T-cell (primary cell): ENCODE measurements at regions not wholly inside any gene's neighbourhood (a gene's known extent, or its start where the extent isn't known, plus 50 kb on each side); places are given as distances from the start of the nearest gene placed in this dataset.
A peak's percentile ranks its signal among the peaks of the same experiment; 100 is the strongest.
"Not testable (repeated sequence)": the region's sequence is repeated elsewhere in the genome, so short reads cannot be mapped to it uniquely, and the experiment has no call there.

ENCODE experiments used
- ATAC-seq, 4 experiments: fragments of 200-7000 bp in 3 of 4; fragments of 150-1000 bp in 1 of 4; cut with Tn5 transposase; replicated peaks in 1 of 4; 1 replicate in 3 of 4; 2 replicates in 1 of 4; pipeline ENCODE4 v1.10.0; 2021; ENCODE audit warnings: moderate library complexity in 3 of 4, mild to moderate bottlenecking in 2 of 4, moderate number of reproducible peaks in 1 of 4
- CTCF ChIA-PET, 2 donors: fragments of 300-600 bp; sonication (Branson Sonifier 250); formaldehyde crosslinking; loops; one replicate each; lab custom pipeline; 2022; ENCODE audit warnings: antibody characterized with exemption in 2 of 2; lab: Charles Lee
- POLR2A ChIA-PET, 2 donors: fragments of 300-600 bp; sonication (Branson Sonifier 250); formaldehyde crosslinking; loops; one replicate each; lab custom pipeline; 2022; ENCODE audit warnings: antibody characterized with exemption in 2 of 2; lab: Charles Lee
- DNase-seq, 35 experiments: peaks; one replicate each; pipeline versions ENCODE4 v3.0.0 to v3.0.0-alpha.2; 2013 to 2023
- H3K27ac ChIP-seq: one replicate; pipeline ENCODE4 v1.5.1; 2013; ENCODE audit warnings: low read length
- H3K27me3 ChIP-seq, 2 experiments: replicated peaks in 1 of 2; 1 replicate in 1 of 2; 2 replicates in 1 of 2; pipeline versions ENCODE4 v1.6.1 to v1.7.0; 2013; ENCODE audit warnings: low read length in 1 of 2, mixed read lengths in 1 of 2; ENCODE audit not compliant: control insufficient read depth in 2 of 2, insufficient read depth in 2 of 2; ENCODE audit errors: extremely low read depth in 1 of 2
- H3K36me3 ChIP-seq, 2 donors: 1 replicate in 1 of 2; 2 replicates in 1 of 2; pipeline versions ENCODE4 v1.6.1 to v1.7.0; 2013; ENCODE audit warnings: low read length in 1 of 2; ENCODE audit not compliant: control insufficient read depth in 2 of 2, insufficient read depth in 1 of 2; ENCODE audit errors: extremely low read depth in 1 of 2
- H3K4me1 ChIP-seq, 2 experiments: 1 replicate in 1 of 2; 2 replicates in 1 of 2; pipeline versions ENCODE4 v1.6.1 to v1.7.0; 2013; ENCODE audit warnings: low read length in 2 of 2, mixed read lengths in 1 of 2; ENCODE audit not compliant: insufficient read depth in 2 of 2, control insufficient read depth in 1 of 2; ENCODE audit errors: extremely low read depth in 1 of 2
- H3K4me3 ChIP-seq, 2 donors: 1 replicate in 1 of 2; 2 replicates in 1 of 2; pipeline versions ENCODE4 v1.5.1 to v1.7.0; 2013; ENCODE audit warnings: mild to moderate bottlenecking in 2 of 2, low read length in 1 of 2, moderate library complexity in 1 of 2; ENCODE audit not compliant: control insufficient read depth in 1 of 2; ENCODE audit errors: extremely low read depth in 1 of 2
- H3K9me3 ChIP-seq: 2 replicates; pipeline ENCODE4 v1.7.0; 2013
- H3K27ac Mint-ChIP-seq, 2 donors: one replicate each; pipeline ENCODE4 v1.8.0; 2020 to 2021; ENCODE audit warnings: mild to moderate bottlenecking in 2 of 2, mixed read lengths in 2 of 2
- H3K27me3 Mint-ChIP-seq, 2 donors: one replicate each; pipeline ENCODE4 v1.8.0; 2021 to 2022; ENCODE audit warnings: mixed read lengths in 2 of 2
- H3K36me3 Mint-ChIP-seq: one replicate; pipeline ENCODE4 v1.8.0; 2021; ENCODE audit warnings: mixed read lengths
- H3K4me1 Mint-ChIP-seq, 3 donors: one replicate each; pipeline ENCODE4 v1.8.0; 2020 to 2022; ENCODE audit warnings: mixed read lengths in 3 of 3, mild to moderate bottlenecking in 1 of 3
- H3K4me3 Mint-ChIP-seq, 3 donors: one replicate each; pipeline ENCODE4 v1.8.0; 2020 to 2022; ENCODE audit warnings: mild to moderate bottlenecking in 3 of 3, mixed read lengths in 3 of 3, moderate library complexity in 3 of 3
- H3K9me3 Mint-ChIP-seq, 3 donors: one replicate each; pipeline ENCODE4 v1.8.0; 2020 to 2022; ENCODE audit warnings: mixed read lengths in 3 of 3
- WGBS: methylation state at CpG from one replicate; pipeline ENCODE4 v1.1.5; 2013; ENCODE audit warnings: missing lambda C conversion rate; ENCODE audit not compliant: insufficient coverage; 5-methylcytosine and 5-hydroxymethylcytosine counted together

- H3K27ac Mint-ChIP-seq, H3K36me3 ChIP-seq, H3K4me3 ChIP-seq, CTCF ChIA-PET, H3K27me3 ChIP-seq, DNase-seq, H3K36me3 Mint-ChIP-seq, H3K27ac ChIP-seq, H3K4me3 Mint-ChIP-seq, H3K9me3 Mint-ChIP-seq, H3K4me1 ChIP-seq, H3K9me3 ChIP-seq, H3K4me1 Mint-ChIP-seq, ATAC-seq, H3K27me3 Mint-ChIP-seq: not testable (repeated sequence)
- 83% methylated on average over 3 of the region's 11 CpGs for WGBS
- POLR2A ChIA-PET = interaction anchor here in 1 of 2 donors (0.7 kb wide), 1 partner anchor 331 kb away, joined by 3 read pairs; no protein-coding TSS in a partner anchor
These were observed 136.9 kb upstream of the OSBPL11 start for GRCh38 chr3:125732151-125732550.

DNA sequence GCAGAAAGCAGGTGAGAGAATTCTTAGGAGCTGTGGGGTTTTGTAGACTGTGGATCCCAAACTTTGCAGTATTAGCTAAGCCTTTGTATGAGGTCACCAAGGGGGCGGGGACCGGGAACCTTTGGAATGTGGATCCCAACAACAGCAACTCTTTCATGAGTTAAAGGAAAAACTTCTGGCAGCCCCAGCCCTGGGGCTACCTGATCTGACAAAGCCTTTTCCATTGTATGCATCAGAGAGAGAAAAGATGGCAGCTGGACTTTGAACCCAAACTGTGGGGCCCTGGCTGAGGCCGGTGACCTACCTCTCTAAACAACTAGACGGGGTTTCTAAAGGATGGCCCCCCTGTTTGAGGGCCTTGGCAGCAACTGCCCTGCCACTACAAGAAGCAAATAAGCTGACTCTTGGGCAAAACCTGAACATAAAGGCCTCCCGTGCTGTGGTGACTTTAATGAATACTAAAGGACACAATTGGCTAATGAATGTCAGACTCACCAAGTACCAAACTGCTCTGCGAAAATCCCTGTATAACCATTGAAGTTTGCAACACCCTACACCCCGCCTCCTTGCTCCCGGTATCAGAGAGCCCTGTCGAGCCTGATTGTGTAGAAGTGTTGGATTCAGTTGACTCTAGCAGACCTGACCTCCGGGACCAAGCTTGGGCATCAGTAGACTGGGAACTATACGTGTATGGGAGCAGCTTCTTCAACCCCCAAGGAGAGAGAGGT is 146.9 kb upstream of the OSBPL11 start:
- H3K27ac Mint-ChIP-seq, ATAC-seq, H3K27me3 ChIP-seq, H3K36me3 Mint-ChIP-seq, H3K9me3 Mint-ChIP-seq, H3K4me3 Mint-ChIP-seq, H3K27me3 Mint-ChIP-seq, H3K4me1 Mint-ChIP-seq, H3K36me3 ChIP-seq, POLR2A ChIA-PET, H3K9me3 ChIP-seq, H3K27ac ChIP-seq, DNase-seq, H3K4me1 ChIP-seq, H3K4me3 ChIP-seq, CTCF ChIA-PET: not testable (repeated sequence)
- whole genome bisulfite sequencing = 85% methylated on average over 2 of the region's 11 CpGs

- no CpG with 5 or more reads among the region's 3 CpGs for WGBS
- H3K27me3 Mint-ChIP-seq = peaks cover 0 to 10% of the 10 kb centered on the region in 2 donors
- H3K9me3 Mint-ChIP-seq, H3K27ac Mint-ChIP-seq, H3K4me1 ChIP-seq, H3K4me1 Mint-ChIP-seq, ATAC-seq, H3K4me3 Mint-ChIP-seq, POLR2A ChIA-PET, H3K27me3 ChIP-seq, H3K27ac ChIP-seq, H3K9me3 ChIP-seq, H3K36me3 ChIP-seq, H3K36me3 Mint-ChIP-seq, CTCF ChIA-PET, H3K4me3 ChIP-seq: not testable (repeated sequence)
- peak in 9 of 35 experiments; percentile 3 to 55 (median 16) for DNase-seq
These were observed 147.5 kb upstream of the OSBPL11 start for GRCh38 chr3:125742845-125743244.

DNA sequence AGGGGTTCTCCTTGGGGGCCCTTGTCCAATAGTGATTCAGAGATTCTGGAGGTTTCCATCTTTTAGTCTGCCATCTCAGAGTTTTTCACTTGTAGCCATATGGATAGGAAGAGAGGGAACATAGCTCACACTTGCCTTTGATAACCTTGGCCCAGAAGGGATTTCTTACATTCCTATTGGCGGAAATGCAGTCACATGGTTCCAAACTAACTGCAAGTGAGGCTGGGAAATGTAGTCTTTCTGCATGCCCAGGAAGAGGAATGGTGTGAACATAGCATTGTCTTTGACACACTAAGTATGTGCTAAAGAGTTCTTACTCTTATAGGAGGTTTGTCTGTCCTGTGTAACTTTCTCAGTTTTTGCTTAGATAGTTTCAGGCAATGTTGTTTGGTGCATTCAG is 161.8 kb upstream of the OSBPL11 start:
- H3K36me3 ChIP-seq, H3K4me3 Mint-ChIP-seq, CTCF ChIA-PET, H3K9me3 ChIP-seq, H3K27me3 ChIP-seq, H3K4me1 Mint-ChIP-seq, H3K4me1 ChIP-seq, H3K9me3 Mint-ChIP-seq, H3K27ac ChIP-seq, H3K36me3 Mint-ChIP-seq, H3K27ac Mint-ChIP-seq, ATAC-seq, H3K4me3 ChIP-seq: not testable (repeated sequence)
- DNase-seq = peak in 1 of 35 experiments; percentile 18
- no CpG with 5 or more reads among the region's 1 CpG for WGBS
- POLR2A ChIA-PET = interaction anchor here in 1 of 2 donors (0.7 kb wide), 1 partner anchor 1089 kb away, joined by 4 read pairs; no protein-coding TSS in a partner anchor
- H3K27me3 Mint-ChIP-seq = peaks cover 7 to 10% of the 10 kb centered on the region in 2 donors

DNA sequence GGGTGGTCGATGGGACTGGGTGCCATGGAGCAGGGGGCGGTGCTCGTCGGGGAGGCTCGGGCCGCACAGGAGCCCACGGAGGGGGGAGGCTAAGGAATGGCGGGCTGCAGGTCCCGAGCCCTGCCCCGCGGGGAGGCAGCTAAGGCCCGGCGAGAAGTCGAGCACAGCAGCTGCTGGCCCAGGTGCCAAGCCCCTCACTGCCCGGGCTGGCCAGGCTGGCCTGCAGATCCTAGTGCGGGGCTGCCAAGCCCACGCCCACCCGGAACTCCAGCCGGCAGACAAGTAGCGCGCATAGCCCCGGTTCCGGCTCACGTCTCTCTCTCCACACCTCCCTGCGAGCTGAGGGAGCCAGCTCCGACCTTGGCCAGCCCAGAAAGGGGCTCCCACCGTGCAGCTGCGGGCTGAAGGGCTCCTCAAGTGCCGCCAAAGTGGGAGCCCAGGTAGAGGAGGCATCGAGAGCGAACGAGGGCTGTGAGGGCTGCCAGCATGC is 163.4 kb upstream of the OSBPL11 start:
- H3K9me3 ChIP-seq, H3K4me1 ChIP-seq, ATAC-seq, H3K36me3 ChIP-seq, H3K27ac ChIP-seq, DNase-seq, H3K27me3 ChIP-seq, CTCF ChIA-PET, H3K4me1 Mint-ChIP-seq, H3K4me3 ChIP-seq, H3K9me3 Mint-ChIP-seq, H3K27ac Mint-ChIP-seq, H3K4me3 Mint-ChIP-seq, H3K36me3 Mint-ChIP-seq: not testable (repeated sequence)
- peaks cover 13 to 14% of the 10 kb centered on the region in 2 donors for H3K27me3 Mint-ChIP-seq
- POLR2A ChIA-PET = interaction anchor here in 1 of 2 donors (0.5 kb wide), 1 partner anchor 173 kb away, joined by 3 read pairs; no protein-coding TSS in a partner anchor
- 76% methylated on average over 5 of the region's 32 CpGs for WGBS

DNA sequence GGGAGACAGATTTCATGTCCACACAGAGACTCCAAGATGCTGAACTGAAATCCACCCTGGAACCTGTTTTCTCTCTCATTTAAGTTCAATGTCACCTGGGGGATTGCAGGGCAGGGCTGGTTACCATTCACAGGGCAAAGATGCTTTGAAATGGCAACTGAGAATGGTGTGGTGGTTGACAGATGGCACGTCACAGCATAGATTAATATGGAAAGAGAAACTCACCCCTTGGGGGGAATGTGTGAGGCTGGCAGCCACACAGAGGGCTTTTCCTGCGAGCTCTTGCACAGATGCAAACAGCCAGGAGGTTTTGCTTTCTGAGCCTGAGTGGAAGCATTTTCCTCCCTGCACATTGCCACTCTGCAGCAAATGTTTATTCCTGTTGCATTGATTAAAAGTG is 167.3 kb upstream of the OSBPL11 start:
- H3K9me3 Mint-ChIP-seq, POLR2A ChIA-PET, H3K36me3 ChIP-seq, H3K4me1 Mint-ChIP-seq, ATAC-seq, H3K27ac ChIP-seq, H3K4me1 ChIP-seq, H3K27ac Mint-ChIP-seq, H3K4me3 Mint-ChIP-seq, CTCF ChIA-PET, H3K9me3 ChIP-seq, H3K36me3 Mint-ChIP-seq, H3K4me3 ChIP-seq: not testable (repeated sequence)
- peak in 1 of 35 experiments; percentile 13 for DNase-seq
- WGBS = no CpG with 5 or more reads among the region's 2 CpGs
- H3K27me3 ChIP-seq = peaks cover 0 to 22% of the 10 kb centered on the region in 2 experiments
- H3K27me3 Mint-ChIP-seq = peaks cover 31% of the 10 kb centered on the region in 2 donors
